H1 (cell line): ENCODE measurements at regions not wholly inside any gene's neighbourhood (a gene's known extent, or its start where the extent isn't known, plus 50 kb on each side); places are given as distances from the start of the nearest gene placed in this dataset.
A peak's percentile ranks its signal among the peaks of the same experiment; 100 is the strongest.

Experiments used
- MAX ChIP-seq: IDR thresholded peaks from 2 replicates; pipeline ENCODE4 v1.6.1; 2012; ENCODE audit warnings: inconsistent platforms

GRCh38 chr4:138560448-138560847, 318.3 kb upstream of the SLC7A11 start (continued):
- 0 out of 2 replicates have a peak, but pooled peaks have one; percentile 46 for TF ChIP-seq MAX
